ENCODE measurements at regions not wholly inside any gene's neighbourhood (a gene's known extent, or its start where the extent isn't known, plus 50 kb on each side); places are given as distances from the start of the nearest gene placed in this dataset.

DNA sequence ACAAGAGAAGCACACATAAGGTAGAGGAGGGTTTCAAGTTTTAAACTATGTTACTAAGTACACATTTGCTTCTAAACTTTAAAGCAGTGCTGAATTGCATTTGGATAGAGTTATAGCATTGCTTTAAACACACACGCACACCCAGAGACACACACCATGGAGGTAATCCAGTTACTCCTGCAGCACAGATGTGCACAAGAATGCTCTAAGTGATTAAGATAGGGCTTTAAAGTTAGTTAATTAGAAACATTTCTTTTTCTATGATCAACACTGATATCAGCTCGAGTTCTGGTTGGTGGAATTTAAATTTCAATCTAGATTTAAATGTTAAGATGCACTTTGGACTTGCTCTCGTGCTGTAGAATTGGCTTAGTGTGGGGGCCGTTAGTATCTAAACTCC is 492.3 kb downstream of the ZEB2 start:
- no peaks in the 10 kb centered on the region for H3K27me3 ChIP-seq (ENCODE audit: control insufficient read depth, insufficient read depth, low read length)
- no peaks in the 10 kb centered on the region for H3K36me3 ChIP-seq (ENCODE audit: control insufficient read depth, insufficient read depth, low read length)
- no peak overlapping the region for H3K4me3 ChIP-seq (ENCODE audit: low read depth, low read length)
- no peak for DNase-seq (ENCODE audit: low read depth)
- TF ChIP-seq, protein P1, sequence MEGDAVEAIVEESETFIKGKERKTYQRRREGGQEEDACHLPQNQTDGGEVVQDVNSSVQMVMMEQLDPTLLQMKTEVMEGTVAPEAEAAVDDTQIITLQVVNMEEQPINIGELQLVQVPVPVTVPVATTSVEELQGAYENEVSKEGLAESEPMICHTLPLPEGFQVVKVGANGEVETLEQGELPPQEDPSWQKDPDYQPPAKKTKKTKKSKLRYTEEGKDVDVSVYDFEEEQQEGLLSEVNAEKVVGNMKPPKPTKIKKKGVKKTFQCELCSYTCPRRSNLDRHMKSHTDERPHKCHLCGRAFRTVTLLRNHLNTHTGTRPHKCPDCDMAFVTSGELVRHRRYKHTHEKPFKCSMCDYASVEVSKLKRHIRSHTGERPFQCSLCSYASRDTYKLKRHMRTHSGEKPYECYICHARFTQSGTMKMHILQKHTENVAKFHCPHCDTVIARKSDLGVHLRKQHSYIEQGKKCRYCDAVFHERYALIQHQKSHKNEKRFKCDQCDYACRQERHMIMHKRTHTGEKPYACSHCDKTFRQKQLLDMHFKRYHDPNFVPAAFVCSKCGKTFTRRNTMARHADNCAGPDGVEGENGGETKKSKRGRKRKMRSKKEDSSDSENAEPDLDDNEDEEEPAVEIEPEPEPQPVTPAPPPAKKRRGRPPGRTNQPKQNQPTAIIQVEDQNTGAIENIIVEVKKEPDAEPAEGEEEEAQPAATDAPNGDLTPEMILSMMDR (IDR thresholded peaks at IDR 0.05; ENCODE audit: insufficient read depth, low read length, poor library complexity, severe bottlenecking), result no peak

DNA sequence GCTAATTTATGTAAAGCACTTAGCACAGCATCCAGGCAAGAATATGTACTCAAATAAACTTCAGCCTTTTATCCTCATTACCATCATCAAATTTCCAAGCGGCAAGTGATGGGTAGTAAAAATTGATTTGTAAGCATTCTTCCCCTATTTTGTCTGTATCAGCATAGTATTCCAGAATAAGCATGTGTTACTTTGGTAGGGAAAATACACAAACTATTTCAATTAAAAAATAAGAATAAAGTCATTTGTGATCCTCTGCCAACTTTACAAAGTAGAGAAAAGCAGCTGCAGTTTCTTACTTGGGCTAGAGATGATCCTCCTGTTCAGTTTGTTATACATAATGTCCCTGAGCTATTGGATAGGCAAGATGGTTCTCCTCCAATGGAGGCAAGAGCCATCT is 493.2 kb downstream of the ZEB2 start:
- TF ChIP-seq, protein P1 (IDR thresholded peaks at IDR 0.05; ENCODE audit: insufficient read depth, low read length, poor library complexity, severe bottlenecking), result no peak
- Histone ChIP-seq H3K36me3 (ENCODE audit: control insufficient read depth, insufficient read depth, low read length) (no peaks in the 10 kb centered on the region), H3K4me3 (ENCODE audit: low read depth, low read length) (no peak overlapping the region), H3K27me3 (ENCODE audit: control insufficient read depth, insufficient read depth, low read length) (no peaks in the 10 kb centered on the region)
- DNase-seq (ENCODE audit: low read depth), result no peak

DNA sequence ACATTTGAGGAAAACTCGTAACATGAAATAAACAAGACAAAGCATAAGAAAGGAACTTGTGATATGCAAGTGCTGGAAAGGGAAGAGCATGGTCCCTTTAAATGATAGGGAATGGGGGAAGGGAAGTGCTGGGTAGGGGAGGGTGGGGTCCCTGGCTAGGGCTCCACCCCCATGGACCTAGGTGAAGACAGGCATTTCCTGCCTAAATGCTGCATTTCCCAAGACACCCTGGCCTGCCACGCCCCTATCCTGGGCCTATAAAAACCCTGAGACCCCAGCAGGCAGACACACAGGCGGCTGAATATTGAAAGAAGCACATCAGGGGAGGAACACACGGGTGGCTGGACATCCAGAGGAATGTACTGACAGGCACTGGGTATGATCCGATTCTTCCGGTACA is 499.9 kb downstream of the ZEB2 start:
- H3K4me3 ChIP-seq (ENCODE audit: low read depth, low read length), result no peak overlapping the region
- DNase-seq (ENCODE audit: low read depth), result no peak
- no peaks in the 10 kb centered on the region for H3K36me3 ChIP-seq (ENCODE audit: control insufficient read depth, insufficient read depth, low read length)
- H3K27me3 ChIP-seq (ENCODE audit: control insufficient read depth, insufficient read depth, low read length), result no peaks in the 10 kb centered on the region
- TF ChIP-seq, protein P1 (IDR thresholded peaks at IDR 0.05; ENCODE audit: insufficient read depth, low read length, poor library complexity, severe bottlenecking), result no peak

DNA sequence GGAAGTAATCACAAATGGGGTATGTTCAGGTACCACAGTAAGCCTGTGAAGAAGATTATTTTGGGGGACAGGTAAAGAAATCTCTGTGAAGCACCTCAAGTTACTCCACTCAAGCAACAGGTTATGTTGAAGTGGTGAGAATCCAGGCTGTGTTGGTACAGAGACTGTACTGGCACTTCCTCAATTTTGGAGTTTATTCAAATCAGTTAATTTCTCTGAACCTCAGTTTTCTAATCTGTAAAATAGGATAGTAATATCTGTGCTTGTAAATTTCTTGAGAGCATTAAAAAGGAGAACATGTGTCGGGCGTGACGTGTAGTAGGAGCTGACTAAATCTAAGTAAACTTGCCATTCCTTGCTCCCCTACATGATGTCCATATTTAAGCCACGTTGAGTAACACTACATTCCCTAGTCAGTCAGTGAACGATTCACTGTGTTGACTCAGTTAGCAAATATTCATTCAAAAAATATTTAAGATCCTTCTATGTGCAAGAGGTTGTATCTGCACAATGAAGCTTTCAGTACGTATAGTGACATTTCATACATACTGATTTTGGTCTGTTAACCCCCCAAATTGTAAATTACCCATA is 504.2 kb downstream of the ZEB2 start:
- DNase-seq (ENCODE audit: low read depth), result no peak
- TF ChIP-seq, protein P1 (IDR thresholded peaks at IDR 0.05; ENCODE audit: insufficient read depth, low read length, poor library complexity, severe bottlenecking), result no peak
- no peak overlapping the region for H3K4me3 ChIP-seq (ENCODE audit: low read depth, low read length)
- H3K36me3 ChIP-seq (ENCODE audit: control insufficient read depth, insufficient read depth, low read length), result no peaks in the 10 kb centered on the region
- H3K27me3 ChIP-seq (ENCODE audit: control insufficient read depth, insufficient read depth, low read length), result no peaks in the 10 kb centered on the region

DNA sequence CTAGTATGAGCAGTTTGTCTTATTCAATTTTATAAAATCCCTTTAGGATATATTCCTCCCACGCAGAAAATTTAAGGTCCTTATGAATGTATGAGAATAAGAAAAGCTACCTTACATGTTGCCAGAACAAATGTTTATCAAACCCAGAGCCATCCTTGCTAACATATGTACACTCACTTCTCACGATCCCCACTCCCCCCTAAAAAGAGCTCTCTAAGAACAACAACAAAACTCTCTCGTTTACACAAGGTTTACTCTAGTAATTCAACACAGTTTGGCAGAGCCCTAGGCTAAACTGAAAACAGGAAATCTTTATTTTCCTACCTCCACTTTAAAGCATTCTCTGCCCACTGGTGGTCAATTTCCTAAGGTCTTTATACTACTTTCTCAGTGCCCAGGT is 504.9 kb downstream of the ZEB2 start:
- TF ChIP-seq, protein P1 (IDR thresholded peaks at IDR 0.05; ENCODE audit: insufficient read depth, low read length, poor library complexity, severe bottlenecking), result no peak
- no peak for DNase-seq (ENCODE audit: low read depth)
- Histone ChIP-seq H3K36me3 (ENCODE audit: control insufficient read depth, insufficient read depth, low read length) (no peaks in the 10 kb centered on the region), H3K4me3 (ENCODE audit: low read depth, low read length) (no peak overlapping the region), H3K27me3 (ENCODE audit: control insufficient read depth, insufficient read depth, low read length) (no peaks in the 10 kb centered on the region)

DNA sequence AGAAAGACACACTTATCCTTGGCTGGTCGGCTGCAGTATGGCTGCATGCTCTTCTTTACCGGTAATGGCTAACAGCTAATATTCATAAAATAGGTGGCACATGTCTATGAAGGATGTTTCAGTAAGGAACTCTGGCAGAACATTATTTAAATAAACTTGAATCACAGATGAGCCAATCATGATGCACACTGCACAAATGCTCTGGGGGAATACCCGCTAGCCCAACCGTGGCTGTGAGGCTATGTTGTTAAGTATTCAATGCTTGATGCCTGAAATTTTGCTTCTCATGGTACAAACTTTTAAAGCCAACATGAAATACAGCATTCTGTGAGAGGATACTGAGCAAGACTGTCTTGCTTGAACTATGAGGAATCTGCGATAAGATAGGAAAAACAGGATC is 505.8 kb downstream of the ZEB2 start:
- TF ChIP-seq, protein P1 (IDR thresholded peaks at IDR 0.05; ENCODE audit: insufficient read depth, low read length, poor library complexity, severe bottlenecking), result no peak
- no peaks in the 10 kb centered on the region for H3K36me3 ChIP-seq (ENCODE audit: control insufficient read depth, insufficient read depth, low read length)
- DNase-seq (ENCODE audit: low read depth), result no peak
- H3K4me3 ChIP-seq (ENCODE audit: low read depth, low read length), result no peak overlapping the region
- H3K27me3 ChIP-seq (ENCODE audit: control insufficient read depth, insufficient read depth, low read length), result no peaks in the 10 kb centered on the region
